AG10803 (cell line): ENCODE measurements at regions not wholly inside any gene's neighbourhood (a gene's known extent, or its start where the extent isn't known, plus 50 kb on each side); places are given as distances from the start of the nearest gene placed in this dataset.

Experiments
- DNase-seq: peaks from one replicate; pipeline ENCODE4 v3.0.0; 2010; ENCODE audit warnings: low read depth
- H3K4me3 ChIP-seq: 2 replicates; pipeline ENCODE4 v1.5.1; 2011; ENCODE audit warnings: mild to moderate bottlenecking, low read length, control low read depth
- TF ChIP-seq, protein P1 (sequence below): conservative IDR thresholded peaks from 2 replicates; pipeline ENCODE4 v1.5.1; 2011; ENCODE audit warnings: mild to moderate bottlenecking, low read length, control low read depth, inconsistent platforms

DNA sequence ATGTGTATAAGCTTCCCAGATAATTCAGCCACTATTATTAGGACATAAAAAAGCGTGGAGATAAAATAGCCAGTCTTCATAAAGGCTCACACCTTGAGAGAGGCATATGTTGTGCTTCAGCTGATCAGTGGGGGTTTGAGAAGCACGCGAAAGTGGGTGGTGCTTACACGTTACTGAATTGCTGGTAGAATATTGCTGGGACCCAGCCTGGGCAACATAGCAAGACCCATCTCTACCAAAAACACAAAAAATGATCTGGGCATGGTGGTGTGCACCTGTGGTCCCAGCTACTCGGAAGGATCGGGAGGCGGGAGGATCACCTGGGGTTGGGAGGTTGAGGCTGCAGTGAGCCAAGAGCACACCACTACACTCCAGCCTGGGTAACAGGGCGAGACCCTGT lies 74.9 kb upstream of the MBOAT2 start:
- no peak for DNase-seq
- TF ChIP-seq, protein P1, sequence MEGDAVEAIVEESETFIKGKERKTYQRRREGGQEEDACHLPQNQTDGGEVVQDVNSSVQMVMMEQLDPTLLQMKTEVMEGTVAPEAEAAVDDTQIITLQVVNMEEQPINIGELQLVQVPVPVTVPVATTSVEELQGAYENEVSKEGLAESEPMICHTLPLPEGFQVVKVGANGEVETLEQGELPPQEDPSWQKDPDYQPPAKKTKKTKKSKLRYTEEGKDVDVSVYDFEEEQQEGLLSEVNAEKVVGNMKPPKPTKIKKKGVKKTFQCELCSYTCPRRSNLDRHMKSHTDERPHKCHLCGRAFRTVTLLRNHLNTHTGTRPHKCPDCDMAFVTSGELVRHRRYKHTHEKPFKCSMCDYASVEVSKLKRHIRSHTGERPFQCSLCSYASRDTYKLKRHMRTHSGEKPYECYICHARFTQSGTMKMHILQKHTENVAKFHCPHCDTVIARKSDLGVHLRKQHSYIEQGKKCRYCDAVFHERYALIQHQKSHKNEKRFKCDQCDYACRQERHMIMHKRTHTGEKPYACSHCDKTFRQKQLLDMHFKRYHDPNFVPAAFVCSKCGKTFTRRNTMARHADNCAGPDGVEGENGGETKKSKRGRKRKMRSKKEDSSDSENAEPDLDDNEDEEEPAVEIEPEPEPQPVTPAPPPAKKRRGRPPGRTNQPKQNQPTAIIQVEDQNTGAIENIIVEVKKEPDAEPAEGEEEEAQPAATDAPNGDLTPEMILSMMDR = no peak

DNA sequence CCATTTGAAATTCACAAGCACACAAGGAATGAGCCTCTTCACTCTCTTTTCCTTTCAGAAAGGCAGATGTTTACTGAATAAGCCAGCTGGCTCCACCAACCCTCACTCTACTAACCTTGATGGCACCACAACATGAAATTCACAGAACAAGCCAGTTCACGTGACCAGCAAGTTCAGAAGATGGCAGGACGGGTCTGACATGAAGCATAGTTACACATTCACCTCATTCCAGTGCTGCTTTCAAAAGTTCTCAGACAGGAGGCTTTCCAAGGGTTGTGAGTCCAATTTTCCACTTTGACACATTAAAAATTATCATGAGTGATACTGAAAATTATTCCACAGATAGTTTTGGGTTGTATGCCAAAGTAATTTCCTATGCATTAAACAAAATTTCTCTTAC lies 74.2 kb upstream of the MBOAT2 start:
- TF ChIP-seq, protein P1 = no peak
- DNase-seq = no peak
- no peak overlapping the region for H3K4me3 ChIP-seq

More for the DNA sequence above, 74.9 kb upstream of the MBOAT2 start:
- no peak overlapping the region for H3K4me3 ChIP-seq

DNA sequence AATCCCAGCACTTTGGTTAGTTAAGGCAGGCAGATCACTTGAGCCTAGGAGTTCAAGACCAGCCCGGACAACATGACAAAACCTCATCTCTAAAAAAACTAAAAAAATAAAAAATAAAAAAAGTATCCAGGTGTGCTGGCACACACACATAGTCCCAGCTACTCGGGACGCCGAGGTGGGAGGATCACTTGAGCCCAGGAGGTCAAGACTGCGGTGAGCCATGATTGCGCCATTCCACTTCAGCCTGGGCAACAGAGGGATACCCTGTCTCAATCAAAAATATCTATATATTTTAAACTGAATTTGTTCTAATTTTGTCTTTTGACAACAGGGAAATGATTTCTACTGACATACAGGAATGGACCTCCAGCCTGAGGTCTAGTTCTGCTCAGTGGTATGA lies 73.3 kb upstream of the MBOAT2 start:
- TF ChIP-seq, protein P1 = no peak
- no peak overlapping the region for H3K4me3 ChIP-seq
- no peak for DNase-seq

DNA sequence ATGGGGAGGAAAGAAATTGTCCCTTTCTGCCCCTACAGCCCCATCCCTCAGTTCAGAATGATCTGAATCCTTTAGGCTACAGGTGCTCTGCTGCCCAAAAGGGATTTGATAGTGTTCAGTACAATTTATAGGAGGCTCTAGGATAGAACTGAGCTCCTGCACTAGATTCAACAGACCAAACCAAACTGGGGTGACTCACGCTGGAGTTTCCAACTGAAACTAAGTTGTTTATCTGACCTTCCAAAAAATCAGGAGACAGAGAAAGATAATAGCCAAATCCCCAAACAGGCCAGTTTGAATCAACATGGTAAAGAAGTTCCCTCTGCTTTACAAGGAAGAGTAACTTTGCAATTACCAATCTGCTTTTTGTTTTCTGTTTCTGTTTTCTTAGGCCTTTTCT lies 72.7 kb upstream of the MBOAT2 start:
- no peak overlapping the region for H3K4me3 ChIP-seq
- DNase-seq = no peak
- TF ChIP-seq, protein P1 = no peak

DNA sequence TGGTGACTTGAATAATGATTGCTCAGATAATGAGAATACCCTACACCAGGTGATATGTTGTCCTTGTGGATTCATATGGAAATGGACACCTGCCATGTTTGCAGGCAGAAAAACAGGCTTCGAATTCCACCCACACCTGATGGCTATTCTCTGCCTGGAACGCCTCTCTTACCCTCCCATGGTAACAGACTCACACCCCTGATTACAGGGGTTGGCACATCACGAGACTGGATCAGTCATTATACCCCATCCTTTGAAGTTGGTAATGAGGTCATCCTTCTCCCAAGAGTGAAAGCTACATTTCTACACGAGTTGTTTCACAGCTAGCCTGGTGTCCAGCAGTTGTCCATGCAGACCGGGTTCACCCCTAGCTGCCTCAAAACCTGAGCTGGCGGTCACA lies 71.4 kb upstream of the MBOAT2 start:
- no peak for DNase-seq
- no peak overlapping the region for H3K4me3 ChIP-seq
- TF ChIP-seq, protein P1 = no peak

DNA sequence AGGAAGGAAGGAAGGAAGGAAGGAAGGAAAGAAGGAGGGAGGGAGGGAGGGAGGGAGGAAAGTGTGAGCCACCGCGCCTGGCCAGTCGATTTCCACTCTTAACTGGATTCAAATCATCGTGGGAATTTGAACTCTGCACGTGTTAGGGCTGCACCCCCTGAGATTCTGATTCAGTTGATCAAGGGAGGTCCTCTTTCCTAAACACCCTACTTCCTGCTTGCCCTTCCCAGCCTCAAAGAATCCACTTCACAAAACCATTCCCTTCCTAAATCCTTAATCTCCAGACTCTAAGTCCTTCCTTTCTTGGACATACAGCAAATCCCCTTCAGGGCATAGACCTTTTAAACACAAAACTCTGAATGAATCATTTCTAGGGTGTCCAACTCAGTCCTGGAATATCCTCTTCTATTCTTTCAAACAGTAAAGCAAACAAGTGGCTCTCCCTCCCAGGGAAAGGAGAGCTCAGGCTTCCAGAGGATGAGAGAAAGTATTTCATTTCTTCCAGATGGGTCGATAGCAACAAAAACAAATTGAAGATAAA lies 68.2 kb upstream of the MBOAT2 start:
- TF ChIP-seq, protein P1 = no peak
- DNase-seq = no peak
- no peak overlapping the region for H3K4me3 ChIP-seq

DNA sequence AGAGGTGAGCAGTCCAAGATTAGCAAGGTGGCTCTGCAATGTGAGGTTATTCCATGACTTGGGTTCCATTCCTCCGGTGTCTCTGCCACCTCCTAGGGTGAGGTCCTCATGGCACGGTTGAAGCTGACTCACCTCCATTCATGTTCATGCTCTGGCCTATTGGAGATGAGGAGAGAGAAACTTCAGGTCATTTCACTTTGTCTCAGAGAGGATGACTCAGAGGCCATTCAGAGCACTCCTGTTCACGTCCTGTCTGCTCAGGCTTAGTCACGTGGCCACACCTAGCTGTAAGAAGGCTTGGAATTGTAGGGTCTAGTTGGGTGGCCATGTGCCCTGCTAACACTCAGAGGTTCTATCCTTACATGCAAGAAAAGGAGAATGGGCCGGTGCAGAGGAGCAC lies 67.5 kb upstream of the MBOAT2 start:
- peak; percentile 23 for DNase-seq
- TF ChIP-seq, protein P1 = no peak
- H3K4me3 ChIP-seq = no peak overlapping the region
